ENCODE measurements at regions not wholly inside any gene's neighbourhood (a gene's known extent, or its start where the extent isn't known, plus 50 kb on each side); places are given as distances from the start of the nearest gene placed in this dataset.
"Not testable (repeated sequence)": the region's sequence is repeated elsewhere in the genome, so short reads cannot be mapped to it uniquely, and the experiment has no call there.

- DNase-seq: peak; percentile 26
These were observed 133.3 kb downstream of the TBC1D2B start for GRCh38 chr15:77944002-77944867.

- DNase-seq: no peak
These were observed 134.8 kb downstream of the TBC1D2B start for GRCh38 chr15:77942611-77943211.

- DNase-seq: not testable (repeated sequence)
These were observed 136.3 kb downstream of the TBC1D2B start for GRCh38 chr15:77941090-77941827.

GRCh38 chr15:77940381-77940947 lies 137.0 kb downstream of the TBC1D2B start:
- DNase-seq: no peak

GRCh38 chr15:77939851-77940250 lies 137.7 kb downstream of the TBC1D2B start:
- no peak for DNase-seq

GRCh38 chr15:77939026-77939425 lies 138.5 kb downstream of the TBC1D2B start:
- not testable (repeated sequence) for DNase-seq

DNA sequence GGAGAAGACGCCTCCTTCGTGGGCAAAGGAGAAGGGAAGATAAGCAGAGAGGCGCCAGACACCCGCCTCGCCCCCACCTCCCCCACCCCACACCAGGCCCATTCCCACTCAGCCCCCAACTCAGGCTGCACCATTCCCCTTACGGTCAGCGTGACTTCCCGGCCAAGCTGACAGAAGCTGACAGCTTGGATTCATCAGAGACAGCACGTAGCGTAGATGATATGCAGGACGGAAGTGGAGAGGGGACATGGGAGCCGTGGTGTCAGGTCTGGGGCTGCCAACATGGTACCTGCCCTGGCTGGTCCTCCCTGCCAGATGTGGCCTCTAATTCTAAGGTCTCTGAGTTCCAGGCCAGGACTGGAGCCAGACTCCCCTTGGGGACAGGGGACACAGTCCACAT lies 139.0 kb downstream of the TBC1D2B start:
- not testable (repeated sequence) for DNase-seq

DNA sequence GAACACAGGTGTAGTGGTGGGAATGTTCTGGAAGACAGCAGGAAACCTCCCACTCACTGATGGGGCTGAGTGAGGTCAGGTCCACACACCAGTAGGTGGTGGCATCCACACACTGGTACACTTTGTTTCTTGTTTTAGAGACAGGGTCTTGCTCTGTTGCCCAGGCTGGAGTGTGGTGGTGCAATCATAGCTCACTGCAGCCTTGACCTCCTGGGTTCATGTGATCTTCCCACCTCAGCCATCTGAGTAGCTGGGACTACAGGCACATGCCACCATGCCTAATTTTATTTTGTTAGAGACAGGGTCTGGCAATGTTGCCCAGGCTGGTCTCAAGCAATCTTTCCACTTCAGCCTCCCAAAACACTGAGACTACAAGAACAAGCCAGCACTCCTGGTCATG lies 140.9 kb downstream of the TBC1D2B start:
- not testable (repeated sequence) for DNase-seq

GRCh38 chr15:77934516-77934915 lies 143.0 kb downstream of the TBC1D2B start:
- not testable (repeated sequence) for DNase-seq

- not testable (repeated sequence) for DNase-seq
These were observed 146.6 kb downstream of the TBC1D2B start for GRCh38 chr15:77930907-77931306.

- DNase-seq: not testable (repeated sequence)
These were observed 147.0 kb downstream of the TBC1D2B start for GRCh38 chr15:77930490-77930889.

GRCh38 chr15:77926789-77927188 lies 150.7 kb downstream of the TBC1D2B start:
- not testable (repeated sequence) for DNase-seq

DNA sequence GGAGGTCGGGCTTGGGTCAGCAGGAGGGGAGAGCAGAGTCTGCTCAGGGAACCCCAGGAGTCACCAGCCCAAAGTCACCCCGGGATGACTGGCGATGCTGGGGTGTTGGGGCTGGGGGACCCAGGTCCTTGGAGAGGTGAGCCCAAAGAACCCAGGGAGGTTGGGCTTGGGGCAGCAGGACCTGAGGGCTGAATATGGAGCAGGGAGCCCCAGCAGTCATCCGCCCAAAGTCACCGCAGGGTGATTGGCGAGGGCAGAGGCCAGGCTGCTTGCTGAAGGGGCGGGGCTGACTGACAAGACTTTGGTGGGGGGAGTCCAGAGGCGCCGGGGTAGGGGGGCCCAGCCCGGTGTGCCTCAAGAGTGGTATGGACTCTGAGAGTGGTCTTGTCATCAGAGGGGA lies 151.2 kb downstream of the TBC1D2B start:
- DNase-seq: not testable (repeated sequence)

DNA sequence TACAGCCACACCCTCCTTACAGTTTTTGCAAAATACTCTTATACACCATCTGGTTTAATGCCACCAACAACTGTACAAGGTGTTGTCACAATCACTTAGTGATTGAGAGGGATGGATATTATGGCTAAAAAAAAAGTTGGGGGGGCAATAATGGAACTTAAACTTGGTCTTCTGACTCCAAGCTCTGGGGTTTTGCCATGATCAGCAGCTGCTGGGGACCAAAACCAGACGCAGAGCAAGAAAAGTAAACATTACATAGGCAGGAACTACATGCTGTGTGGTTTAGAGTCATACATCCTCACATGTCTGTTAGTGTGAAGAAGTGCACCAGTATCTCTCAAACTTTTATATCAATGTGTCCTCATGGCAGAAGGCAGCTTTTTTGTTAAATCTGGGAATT lies 152.4 kb downstream of the TBC1D2B start:
- not testable (repeated sequence) for DNase-seq

DNA sequence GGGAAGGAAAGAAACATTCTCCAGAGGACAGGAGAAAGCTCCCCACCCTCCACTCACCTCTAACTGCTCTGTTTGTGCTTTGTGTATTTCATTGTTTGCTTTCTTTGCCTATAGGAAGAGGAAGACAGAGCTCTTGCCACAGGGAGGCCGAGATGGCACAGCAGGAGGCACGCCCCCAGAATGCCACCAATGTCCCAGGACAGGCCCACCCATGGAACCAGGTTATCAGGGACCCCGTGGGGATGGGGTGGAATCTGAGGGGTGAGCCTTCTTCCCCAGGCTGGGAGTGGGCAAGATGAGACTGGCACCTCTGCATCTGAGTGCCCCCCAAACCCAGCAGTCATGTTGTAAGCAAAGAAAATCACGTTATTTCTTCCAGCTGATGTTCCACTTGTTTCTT lies 155.8 kb downstream of the TBC1D2B start:
- DNase-seq: no peak

DNA sequence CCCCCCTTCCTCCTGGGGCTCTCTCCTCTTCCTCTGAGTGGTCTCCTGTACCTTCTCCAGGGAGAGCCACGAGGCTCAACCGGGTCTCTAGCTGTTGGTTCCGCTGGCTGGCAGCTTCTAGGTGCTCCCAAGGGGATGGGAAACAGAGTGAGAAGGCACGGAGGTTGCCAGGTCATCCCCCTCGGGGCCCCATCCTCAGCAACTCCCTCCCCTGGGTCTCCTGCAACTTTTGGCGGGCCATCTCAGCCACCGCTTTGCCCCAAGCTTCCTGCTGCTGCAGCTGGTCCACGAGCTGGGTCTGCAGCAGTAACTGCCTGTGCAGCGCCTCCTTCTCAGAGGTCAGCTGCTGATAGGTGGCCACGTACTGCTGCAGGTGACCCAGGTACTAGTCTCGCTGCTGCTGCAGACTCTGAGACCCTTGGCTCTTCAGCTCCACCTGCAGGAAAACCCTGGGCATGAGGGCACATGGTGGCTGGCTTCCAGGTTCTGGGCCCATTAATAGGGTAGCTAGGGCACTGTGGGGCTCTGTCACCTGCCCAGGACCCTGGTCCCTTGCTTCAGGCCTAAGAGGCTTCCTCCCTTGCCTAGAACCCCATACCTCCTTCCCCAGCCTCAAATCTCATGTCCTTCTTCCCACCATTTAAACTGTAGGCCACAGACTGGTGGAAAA lies 160.4 kb downstream of the TBC1D2B start:
- DNase-seq: peak; percentile 10

DNA sequence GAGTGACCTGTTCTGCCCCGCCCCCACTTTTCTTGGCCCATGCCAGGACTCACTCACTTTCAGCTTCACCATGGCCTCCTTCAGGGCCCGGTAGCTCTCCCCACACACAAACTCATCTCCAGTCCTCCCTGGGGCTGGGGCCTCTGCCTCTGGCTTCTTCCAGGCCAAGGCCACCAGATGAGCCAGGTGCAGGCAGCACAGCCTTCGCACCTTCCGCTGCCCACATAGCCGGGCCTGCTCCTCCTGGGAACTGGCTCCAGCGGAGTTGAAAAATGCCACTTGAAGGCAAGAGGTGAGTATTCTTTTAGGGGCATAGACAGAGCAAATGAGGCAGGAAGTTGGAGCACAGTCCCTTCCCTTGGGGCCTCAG lies 161.6 kb downstream of the TBC1D2B start:
- peak; percentile 11 for DNase-seq

DNA sequence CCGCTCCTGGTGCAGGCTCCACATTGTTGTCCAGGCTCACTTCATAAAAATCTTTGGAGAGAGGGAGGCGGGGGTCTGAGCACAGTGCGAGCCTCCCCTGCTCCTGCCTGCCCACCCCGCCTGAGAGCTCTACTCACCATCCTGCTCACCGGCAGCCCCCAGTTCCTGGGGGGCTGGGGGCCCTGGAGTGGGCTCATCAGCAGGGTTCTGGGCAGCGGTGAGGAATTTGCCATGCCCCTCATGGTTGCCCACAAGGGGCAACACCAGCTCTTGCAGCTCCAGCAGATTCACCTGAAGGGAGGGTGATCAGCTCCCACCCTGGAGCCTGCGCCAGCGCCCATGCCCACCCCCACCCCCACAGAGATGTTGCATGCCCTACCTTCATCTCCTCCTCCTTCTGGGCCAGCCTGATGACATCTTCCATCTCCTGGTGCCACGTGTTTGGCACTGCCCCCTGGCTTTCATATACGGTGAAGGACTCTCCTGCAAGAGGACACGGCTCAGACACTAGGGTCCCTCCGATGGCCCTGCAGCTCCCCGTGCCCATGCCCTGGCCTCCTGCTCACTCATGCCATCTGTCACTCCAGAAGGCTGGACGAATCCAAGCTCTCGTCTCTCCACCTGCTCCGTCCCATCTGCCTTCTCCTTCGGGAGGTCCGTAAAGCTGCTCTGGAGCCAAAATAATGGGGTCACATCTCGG lies 162.1 kb downstream of the TBC1D2B start:
- peak; percentile 4 for DNase-seq

DNA sequence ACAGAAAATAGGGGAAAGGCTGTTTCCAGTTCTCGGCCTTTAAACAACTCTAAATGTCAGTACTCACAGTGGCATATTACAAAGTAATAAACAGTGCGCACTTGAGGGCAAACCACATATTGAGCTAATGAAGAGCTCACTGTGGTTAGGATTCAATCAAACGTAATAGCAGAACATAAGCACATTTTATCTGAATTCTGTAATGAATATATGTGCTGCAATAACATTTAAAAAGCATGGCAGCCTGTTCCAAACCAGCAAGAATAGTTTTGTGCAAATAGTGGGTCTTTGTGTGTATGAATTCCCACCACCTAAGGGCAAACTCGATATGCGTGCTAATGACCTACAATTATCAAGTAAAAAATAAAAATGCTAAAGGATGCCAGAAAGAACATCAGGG lies 163.0 kb downstream of the TBC1D2B start:
- not testable (repeated sequence) for DNase-seq

DNA sequence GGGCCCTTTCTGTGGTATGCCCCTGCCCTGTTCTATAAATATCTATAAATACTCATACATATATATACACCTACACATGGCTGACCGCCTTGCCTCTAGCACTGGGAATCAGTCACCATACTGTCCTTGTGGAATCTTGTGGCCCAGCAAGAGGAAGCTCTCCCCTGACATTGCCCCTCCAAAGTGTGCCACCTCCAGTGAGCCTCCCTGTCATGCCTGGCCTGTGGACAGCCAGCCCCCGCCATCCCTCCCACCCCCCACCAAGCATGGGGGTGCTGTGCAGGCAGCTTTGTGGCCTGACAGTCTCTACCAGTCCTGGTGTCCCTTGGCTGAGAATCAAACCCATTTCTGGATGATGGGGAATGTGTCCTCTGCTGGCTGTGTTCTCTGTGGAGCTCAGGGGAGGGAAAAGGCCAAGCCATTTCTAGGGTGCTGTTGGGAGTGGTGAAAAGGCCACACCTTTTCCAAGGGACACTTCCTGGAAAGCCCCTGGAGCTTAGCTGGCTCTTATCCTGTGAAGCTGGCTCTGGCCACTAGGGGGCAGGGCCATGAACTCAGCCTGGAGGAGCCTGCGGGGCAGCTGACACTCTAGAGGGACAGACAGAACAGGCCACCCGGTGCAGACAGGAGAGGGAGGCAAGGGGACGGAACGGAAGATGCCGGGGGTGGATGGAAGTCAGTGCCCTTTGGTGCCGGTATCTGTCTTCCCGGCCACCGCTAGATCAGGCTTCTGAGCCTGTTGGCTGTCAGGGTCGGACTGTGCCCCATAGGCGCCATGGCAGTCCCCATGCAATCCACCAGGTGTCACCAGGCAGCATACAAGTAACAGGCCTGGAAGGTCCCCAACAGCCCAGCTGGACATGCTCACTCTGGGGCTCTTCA lies 167.2 kb downstream of the TBC1D2B start:
- DNase-seq: peak; percentile 80

Data from activated T-cell treated with anti-CD3 and anti-CD28 coated beads, Interleukin-2, amount 50 U/mL, for 1 hour (primary cell).